Karpas-422 (cell line): ENCODE measurements at regions not wholly inside any gene's neighbourhood (a gene's known extent, or its start where the extent isn't known, plus 50 kb on each side); places are given as distances from the start of the nearest gene placed in this dataset.
"Not testable (repeated sequence)": the region's sequence is repeated elsewhere in the genome, so short reads cannot be mapped to it uniquely, and the experiment has no call there.

Experiments used
- DNase-seq: peaks from one replicate; pipeline ENCODE4 v3.0.0-alpha.2; 2015
- H2AFZ ChIP-seq: fragments of 200-600 bp; sonication (generic); 2 replicates; pipeline ENCODE4 v1.6.1; 2014; ENCODE audit warnings: antibody characterized with exemption, low read length, mixed read lengths
- H3K27ac ChIP-seq: fragments of 200-600 bp; sonication (generic); 2 replicates; pipeline ENCODE4 v1.5.1; 2014; ENCODE audit warnings: mild to moderate bottlenecking, low read length, moderate library complexity
- H3K27me3 ChIP-seq: fragments of 200-600 bp; sonication (generic); 2 replicates; pipeline ENCODE4 v1.6.1; 2014; ENCODE audit warnings: low read length, mixed read lengths
- H3K36me3 ChIP-seq: fragments of 200-600 bp; sonication (generic); 2 replicates; pipeline ENCODE4 v1.6.1; 2014; ENCODE audit warnings: low read length, mixed read lengths; ENCODE audit not compliant: insufficient read depth
- H3K4me1 ChIP-seq: fragments of 200-600 bp; sonication (generic); 2 replicates; pipeline ENCODE4 v1.6.1; 2014; ENCODE audit warnings: mild to moderate bottlenecking, low read length, mixed read lengths
- H3K4me2 ChIP-seq: fragments of 200-600 bp; sonication (generic); 2 replicates; pipeline ENCODE4 v1.6.1; 2014; ENCODE audit warnings: low read length, low read depth, mild to moderate bottlenecking; ENCODE audit not compliant: poor library complexity, severe bottlenecking
- H3K4me3 ChIP-seq: fragments of 200-600 bp; sonication (generic); 2 replicates; pipeline ENCODE4 v1.5.1; 2014; ENCODE audit warnings: mild to moderate bottlenecking, antibody characterized with exemption, low read length, mixed read lengths
- H3K79me2 ChIP-seq: fragments of 200-600 bp; sonication (generic); 2 replicates; pipeline ENCODE4 v1.6.1; 2014; ENCODE audit warnings: mild to moderate bottlenecking, low read length, mixed read lengths
- H3K9ac ChIP-seq: fragments of 200-600 bp; sonication (generic); 2 replicates; pipeline ENCODE4 v1.6.0; 2014; ENCODE audit warnings: low read length
- H3K9me2 ChIP-seq: fragments of 200-600 bp; sonication (generic), shearing (Covaris generic); replicated peaks from 2 replicates; pipeline ENCODE4 v1.6.0; 2014; ENCODE audit warnings: mild to moderate bottlenecking, low read length, moderate library complexity; ENCODE audit not compliant: insufficient read depth
- H3K9me3 ChIP-seq: fragments of 300-700, 200-600 bp; sonication (generic); 2 replicates; pipeline ENCODE4 v1.6.1; 2014; ENCODE audit warnings: low read length, mixed read lengths
- H4K20me1 ChIP-seq: fragments of 200-600 bp; sonication (generic); 2 replicates; pipeline ENCODE4 v1.6.1; 2014; ENCODE audit warnings: mild to moderate bottlenecking, antibody characterized with exemption, low read length, low read depth; ENCODE audit not compliant: insufficient read depth

DNA sequence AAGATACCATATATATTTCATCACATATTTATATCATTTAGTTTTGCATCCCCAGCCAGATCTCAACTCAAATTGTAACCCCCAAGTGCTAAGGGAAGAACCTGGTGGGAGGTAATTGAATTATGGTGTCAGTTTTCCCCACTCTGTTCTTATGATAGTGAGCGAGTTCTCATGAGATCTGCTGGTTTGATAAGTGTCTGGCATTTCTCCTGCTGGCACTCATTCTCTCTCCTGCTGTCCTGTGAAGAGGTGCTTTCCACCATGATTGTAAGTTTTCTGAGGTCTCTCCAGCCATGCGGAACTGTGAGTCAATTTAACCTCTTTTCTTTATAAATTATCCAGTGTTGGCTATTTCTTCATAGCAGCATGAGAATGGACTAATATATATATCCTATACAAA lies 462.5 kb upstream of the SLITRK5 start:
- 0 out of 2 replicates have a peak overlapping the region, but pooled peaks have one; percentile 50 for H2AFZ ChIP-seq
- no peaks in the 10 kb centered on the region for H3K79me2 ChIP-seq
- no peak overlapping the region for H3K4me2 ChIP-seq
- no peaks in the 10 kb centered on the region for H3K9me2 ChIP-seq
- no peak overlapping the region for H3K27ac ChIP-seq
- no peak overlapping the region for H3K4me3 ChIP-seq
- no peak for DNase-seq
- H3K27me3 ChIP-seq: no peaks in the 10 kb centered on the region
- H4K20me1 ChIP-seq: no peaks in the 10 kb centered on the region
- no peaks in the 10 kb centered on the region for H3K9me3 ChIP-seq
- no peak overlapping the region for H3K9ac ChIP-seq
- H3K36me3 ChIP-seq: no peaks in the 10 kb centered on the region
- H3K4me1 ChIP-seq: no peaks in the 10 kb centered on the region

GRCh38 chr13:87234981-87235380 lies 436.2 kb upstream of the SLITRK5 start:
- Histone ChIP-seq H3K9me2 (no peaks in the 10 kb centered on the region), H2AFZ (peak overlapping the region; percentile 79; the same call in 1 of the 2 replicates), H3K4me1 (no peaks in the 10 kb centered on the region), H3K27me3 (no peaks in the 10 kb centered on the region), H3K36me3 (peaks cover 2% of the 10 kb centered on the region; the same call in 1 of the 2 replicates), H4K20me1 (no peaks in the 10 kb centered on the region), H3K27ac (no peak overlapping the region), H3K4me3 (no peak overlapping the region), H3K9me3 (peaks cover 8% of the 10 kb centered on the region; the same call in 1 of the 2 replicates), H3K4me2 (no peak overlapping the region), H3K9ac (no peak overlapping the region), H3K79me2 (no peaks in the 10 kb centered on the region)
- DNase-seq: no peak

DNA sequence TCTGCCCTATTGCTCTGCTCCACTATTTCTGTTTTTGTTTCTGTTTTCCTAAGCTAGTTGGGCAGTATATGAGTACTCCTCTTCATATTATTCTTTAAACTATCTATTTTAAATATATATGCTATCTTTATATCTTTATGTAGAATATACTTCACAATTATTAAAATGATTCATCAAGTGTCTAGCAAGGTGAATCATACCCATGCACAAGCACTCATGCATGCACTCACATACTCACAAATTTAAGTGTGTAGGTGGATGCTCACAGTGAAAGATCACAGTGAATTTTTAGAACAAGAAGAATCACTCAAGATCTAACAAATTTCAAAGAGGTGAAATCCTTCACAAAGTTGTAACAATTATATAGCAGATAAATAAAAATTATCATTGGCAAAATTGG lies 435.6 kb upstream of the SLITRK5 start:
- H3K9ac ChIP-seq: no peak overlapping the region
- H3K27me3 ChIP-seq: no peaks in the 10 kb centered on the region
- H3K9me2 ChIP-seq: no peaks in the 10 kb centered on the region
- H3K4me2 ChIP-seq: no peak overlapping the region
- 0 out of 2 replicates have a peak overlapping the region, but pooled peaks have one; percentile 79 for H2AFZ ChIP-seq
- peaks cover 8% of the 10 kb centered on the region; the same call in 1 of the 2 replicates for H3K9me3 ChIP-seq
- no peaks in the 10 kb centered on the region for H4K20me1 ChIP-seq
- peaks cover 2% of the 10 kb centered on the region; the same call in 1 of the 2 replicates for H3K36me3 ChIP-seq
- no peak overlapping the region for H3K27ac ChIP-seq
- no peak for DNase-seq
- H3K4me3 ChIP-seq: no peak overlapping the region
- no peaks in the 10 kb centered on the region for H3K4me1 ChIP-seq
- H3K79me2 ChIP-seq: no peaks in the 10 kb centered on the region

- Histone ChIP-seq H3K4me2 (no peak overlapping the region), H3K9me3 (0 out of 2 replicates have a peak, but pooled peaks cover 4% of the 10 kb centered on the region), H3K36me3 (no peaks in the 10 kb centered on the region), H3K4me3 (no peak overlapping the region), H3K27ac (no peak overlapping the region), H3K27me3 (no peaks in the 10 kb centered on the region), H3K79me2 (no peaks in the 10 kb centered on the region), H3K9ac (no peak overlapping the region), H2AFZ (peak overlapping the region; percentile 73), H3K9me2 (no peaks in the 10 kb centered on the region), H3K4me1 (no peaks in the 10 kb centered on the region), H4K20me1 (no peaks in the 10 kb centered on the region)
- DNase-seq: no peak
These were observed 426.8 kb upstream of the SLITRK5 start for GRCh38 chr13:87244256-87244890.

DNA sequence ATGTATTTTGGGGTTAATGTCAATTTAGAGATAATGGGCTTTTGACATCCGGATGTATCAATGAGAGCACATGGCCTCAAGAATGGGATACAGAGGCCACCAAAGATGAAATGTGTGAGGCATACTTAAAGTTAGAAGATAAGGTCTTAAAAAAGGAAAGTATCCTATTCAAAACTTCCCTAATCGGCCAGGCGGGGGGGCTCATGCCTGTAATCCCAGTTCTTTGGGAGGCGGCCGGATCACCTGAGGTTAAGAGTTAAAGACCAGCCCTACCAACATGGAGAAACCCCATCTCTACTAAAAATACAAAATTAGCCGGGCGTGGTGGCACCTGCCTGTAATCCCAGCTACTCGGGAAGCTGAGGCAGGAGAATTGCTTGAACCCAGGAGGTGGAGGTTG lies 421.3 kb upstream of the SLITRK5 start:
- H3K4me3 ChIP-seq, H3K9ac ChIP-seq: not testable (repeated sequence)

GRCh38 chr13:87255394-87255793 lies 415.8 kb upstream of the SLITRK5 start:
- peaks cover 11% of the 10 kb centered on the region for H3K9me3 ChIP-seq
- H3K36me3 ChIP-seq: no peaks in the 10 kb centered on the region
- H3K4me2 ChIP-seq: no peak overlapping the region

More for the DNA sequence above, 421.3 kb upstream of the SLITRK5 start:
- H3K79me2 ChIP-seq, H3K27ac ChIP-seq, H3K27me3 ChIP-seq, H3K9me3 ChIP-seq, H3K9me2 ChIP-seq, H3K36me3 ChIP-seq, H4K20me1 ChIP-seq, H3K4me1 ChIP-seq, DNase-seq, H3K4me2 ChIP-seq: not testable (repeated sequence)
- peak overlapping the region; percentile 60; the same call in 1 of the 2 replicates for H2AFZ ChIP-seq

DNA sequence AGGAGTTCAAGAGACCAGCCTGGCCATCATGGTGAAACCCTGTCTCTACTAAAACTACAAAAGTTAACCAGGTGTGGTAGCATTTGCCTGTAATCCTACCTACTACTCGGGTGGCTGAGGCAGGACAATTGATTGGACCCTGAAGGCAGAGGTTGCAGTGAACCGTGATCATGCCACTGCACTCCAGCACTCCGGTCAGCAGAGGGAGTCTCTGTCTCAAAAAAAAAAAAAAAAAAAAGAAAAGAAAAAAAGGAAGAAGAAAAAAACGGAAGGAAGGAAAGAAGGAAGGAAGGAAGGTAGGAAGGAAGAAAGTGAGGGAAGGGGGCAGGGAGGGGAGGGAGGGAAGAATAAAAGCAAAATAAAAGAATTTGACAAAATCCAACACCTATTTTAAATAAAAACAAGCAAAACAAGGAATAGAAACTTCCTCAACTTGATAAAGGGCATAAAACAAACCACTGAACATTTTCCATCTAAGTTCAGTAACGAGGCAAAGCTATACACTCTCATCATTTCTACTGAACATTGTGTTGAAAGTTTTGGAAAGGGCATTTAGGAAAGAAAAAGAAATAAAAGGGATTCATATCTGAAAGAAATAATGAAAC lies 411.6 kb upstream of the SLITRK5 start:
- Histone ChIP-seq H4K20me1 (no peaks in the 10 kb centered on the region), H3K4me1 (peaks cover 8% of the 10 kb centered on the region; the same call in 1 of the 2 replicates), H3K4me2 (peak overlapping the region; percentile 24), H3K9me2 (no peaks in the 10 kb centered on the region), H3K27ac (no peak overlapping the region), H3K4me3 (no peak overlapping the region), H3K27me3 (no peaks in the 10 kb centered on the region), H3K9ac (no peak overlapping the region), H3K79me2 (no peaks in the 10 kb centered on the region), H3K36me3 (no peaks in the 10 kb centered on the region), H2AFZ (peak overlapping the region; percentile 97), H3K9me3 (peaks cover 10% of the 10 kb centered on the region)
- peak; percentile 75 for DNase-seq

More at GRCh38 chr13:87255394-87255793, 415.8 kb upstream of the SLITRK5 start:
- no peak overlapping the region for H3K4me3 ChIP-seq
- no peak overlapping the region for H3K27ac ChIP-seq
- no peak for DNase-seq
- H3K79me2 ChIP-seq: no peaks in the 10 kb centered on the region
- H3K27me3 ChIP-seq: no peaks in the 10 kb centered on the region
- no peak overlapping the region for H3K9ac ChIP-seq
- H4K20me1 ChIP-seq: no peaks in the 10 kb centered on the region
- H2AFZ ChIP-seq: peak overlapping the region; percentile 58; the same call in 1 of the 2 replicates
- peaks cover 8% of the 10 kb centered on the region; the same call in 1 of the 2 replicates for H3K4me1 ChIP-seq
- no peaks in the 10 kb centered on the region; the same call in 1 of the 2 replicates for H3K9me2 ChIP-seq

DNA sequence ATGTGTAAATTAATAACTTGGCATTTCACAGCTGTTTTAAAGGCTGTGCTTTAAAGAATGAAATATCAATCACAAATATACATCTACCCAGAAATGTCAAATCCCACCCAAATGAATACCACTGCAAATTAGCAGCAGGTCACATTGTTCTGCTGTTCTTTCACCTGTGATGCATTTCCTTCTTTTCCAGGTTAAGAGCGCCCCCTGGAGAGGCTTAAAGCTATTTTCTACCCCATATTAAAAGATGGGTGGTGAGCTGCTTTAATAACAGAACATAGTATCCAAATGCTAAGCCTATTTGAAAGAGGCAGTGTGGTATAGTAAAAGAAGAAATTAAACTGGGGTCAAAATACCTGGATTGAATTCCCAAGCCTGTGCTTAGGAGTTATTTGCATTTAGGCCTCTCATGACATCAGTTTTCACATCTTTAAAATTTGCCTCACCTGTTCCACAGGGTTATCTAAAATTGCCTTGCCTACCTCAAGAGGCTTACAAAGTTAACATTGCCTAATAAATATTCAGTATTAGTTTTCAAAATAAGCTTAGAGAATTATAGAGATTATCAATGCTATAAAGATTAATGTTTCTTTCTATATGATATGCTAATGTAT lies 396.9 kb upstream of the SLITRK5 start:
- Histone ChIP-seq H4K20me1 (no peaks in the 10 kb centered on the region), H3K9me3 (no peaks in the 10 kb centered on the region; the same call in 1 of the 2 replicates), H3K9me2 (no peaks in the 10 kb centered on the region), H3K79me2 (no peaks in the 10 kb centered on the region), H3K27ac (no peak overlapping the region), H2AFZ (peak overlapping the region; percentile 90), H3K9ac (no peak overlapping the region), H3K27me3 (no peaks in the 10 kb centered on the region), H3K36me3 (no peaks in the 10 kb centered on the region), H3K4me3 (0 out of 2 replicates have a peak overlapping the region, but pooled peaks have one; percentile 2), H3K4me1 (peaks cover 7% of the 10 kb centered on the region; the same call in 1 of the 2 replicates), H3K4me2 (peak overlapping the region; percentile 30)
- DNase-seq: peak; percentile 94
